ENCODE measurements at regions not wholly inside any gene's neighbourhood (a gene's known extent, or its start where the extent isn't known, plus 50 kb on each side); places are given as distances from the start of the nearest gene placed in this dataset.

DNA sequence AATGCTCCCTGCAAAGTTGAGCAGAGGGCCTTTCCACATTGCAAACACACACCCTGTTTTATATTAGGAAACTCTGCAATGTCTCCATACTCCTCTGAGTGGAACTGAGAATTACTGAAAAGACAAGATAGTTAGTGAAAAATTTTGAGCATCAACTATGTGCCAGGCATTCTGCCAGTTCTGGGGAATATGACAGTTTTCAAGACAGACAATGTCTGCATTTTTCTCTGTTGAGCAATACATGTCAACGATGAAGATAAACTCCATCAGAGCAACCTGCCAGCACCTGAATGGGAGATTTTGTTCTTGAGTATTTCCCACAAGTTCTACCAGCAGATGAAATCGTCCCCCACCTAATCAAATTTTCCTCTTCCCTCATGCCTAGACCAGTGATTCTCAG lies 203.4 kb upstream of the BMPER start:
- DNase-seq = no peak

- DNase-seq = no peak
These were observed 202.8 kb upstream of the BMPER start for GRCh38 chr7:33702514-33703054.

DNA sequence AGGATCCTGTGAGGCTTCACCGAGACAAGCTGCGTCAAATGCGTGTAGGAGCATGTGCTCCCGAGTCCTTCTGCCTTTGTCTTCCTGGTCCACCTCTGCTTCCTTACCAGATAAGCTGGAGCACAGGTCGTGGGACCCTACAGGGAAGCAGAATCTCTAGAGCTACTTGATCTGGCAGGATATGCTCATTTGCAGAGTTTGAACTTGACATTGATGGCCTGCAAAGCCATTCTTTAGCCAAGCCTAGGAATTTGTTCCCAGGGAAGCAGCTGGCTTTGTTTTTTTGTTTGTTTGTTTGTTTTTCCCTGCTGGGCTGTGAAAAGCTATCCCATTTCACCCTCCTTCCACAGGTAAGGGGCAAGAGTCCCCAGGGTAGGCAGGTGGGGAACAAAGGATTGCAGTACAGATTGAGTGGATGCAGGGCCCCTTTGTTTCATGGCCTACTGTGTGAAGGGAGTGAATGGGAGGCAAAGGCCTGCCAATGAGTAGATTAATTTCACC lies 200.0 kb upstream of the BMPER start:
- no peak for DNase-seq

- no peak for DNase-seq
These were observed 199.2 kb upstream of the BMPER start for GRCh38 chr7:33706186-33706585.

DNA sequence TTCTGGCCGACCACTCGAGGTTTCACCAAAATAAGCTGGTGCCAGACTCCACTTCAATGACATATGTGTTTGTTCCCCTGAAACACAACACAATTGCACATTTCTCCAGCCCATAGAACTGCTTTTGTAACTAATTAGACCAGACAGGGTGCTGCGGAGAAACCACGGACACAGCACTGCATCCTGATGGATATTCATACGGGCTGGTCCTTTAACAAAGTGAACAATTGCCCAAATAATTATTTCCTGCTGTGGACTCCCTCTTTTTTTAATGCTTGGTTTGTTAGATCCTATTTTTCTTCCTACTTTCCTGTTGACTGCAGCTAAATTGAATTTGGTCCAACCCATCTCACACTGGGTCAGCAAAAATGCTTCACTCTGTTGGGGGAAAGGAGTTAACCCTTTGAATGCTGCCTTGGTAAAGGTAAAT lies 198.6 kb upstream of the BMPER start:
- no peak for DNase-seq

GRCh38 chr7:33707427-33707826 lies 197.9 kb upstream of the BMPER start:
- no peak for DNase-seq

- DNase-seq = no peak
These were observed 194.7 kb upstream of the BMPER start for GRCh38 chr7:33710608-33711007.

DNA sequence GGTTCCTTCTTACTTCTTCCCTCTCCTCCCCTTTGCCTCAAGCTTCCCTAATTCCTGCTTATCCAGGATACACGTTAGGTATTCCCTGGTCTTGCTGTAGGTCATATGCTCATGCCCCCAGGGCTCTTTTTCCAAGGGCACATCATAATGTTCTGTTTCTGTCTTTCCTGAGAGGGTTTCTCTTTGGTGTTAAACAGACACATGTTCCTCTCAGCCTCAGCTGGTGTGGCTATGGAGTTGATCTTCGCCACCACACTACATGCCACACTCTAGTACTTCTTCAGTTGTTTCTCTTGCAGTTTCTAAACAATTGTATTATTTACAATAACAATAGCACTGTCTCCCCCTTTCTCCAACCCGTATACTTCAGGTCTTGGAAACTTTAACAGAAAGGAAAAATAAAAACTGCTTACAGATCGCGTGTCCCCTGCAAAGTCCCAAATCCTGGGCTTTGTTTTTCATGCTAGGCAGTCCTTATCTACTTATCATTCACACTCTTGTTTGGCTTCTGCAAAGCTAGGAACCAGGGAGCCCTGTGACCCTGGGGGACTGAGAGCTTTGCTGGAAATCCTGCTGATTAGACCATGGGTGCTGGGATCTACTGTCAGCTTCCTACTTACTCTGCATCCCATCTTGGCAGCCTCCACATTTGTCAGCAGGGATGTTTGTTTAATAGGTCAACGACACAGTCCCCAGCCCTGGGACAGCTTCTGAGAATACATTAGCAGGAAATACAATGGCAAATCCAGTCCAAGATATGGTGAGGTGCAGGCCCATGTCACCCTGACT lies 193.9 kb upstream of the BMPER start:
- DNase-seq = no peak

GRCh38 chr7:33712020-33712414 lies 193.3 kb upstream of the BMPER start:
- no peak for DNase-seq

DNA sequence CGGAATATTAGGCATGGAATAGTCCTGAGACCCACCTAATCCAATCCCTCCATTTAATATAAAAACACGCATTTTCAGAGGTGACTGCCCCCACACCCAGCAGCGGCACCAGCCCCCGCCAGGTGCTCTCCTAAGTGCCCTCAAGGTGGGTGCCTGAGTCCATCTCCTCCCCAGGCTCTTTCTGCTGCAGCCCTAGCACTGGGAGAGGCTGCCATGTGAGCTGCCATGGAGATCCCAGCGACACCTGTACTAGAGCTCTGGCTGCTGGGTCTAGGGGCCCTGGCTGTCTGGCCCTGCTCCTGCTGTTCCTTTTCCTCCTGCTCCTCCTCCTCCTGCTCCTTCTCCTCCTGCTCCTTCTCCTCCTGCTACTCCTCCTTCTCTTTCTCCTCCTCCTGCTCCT lies 191.1 kb upstream of the BMPER start:
- no peak for DNase-seq

- peak; percentile 12 for DNase-seq
These were observed 188.5 kb upstream of the BMPER start for GRCh38 chr7:33716581-33717477.

DNA sequence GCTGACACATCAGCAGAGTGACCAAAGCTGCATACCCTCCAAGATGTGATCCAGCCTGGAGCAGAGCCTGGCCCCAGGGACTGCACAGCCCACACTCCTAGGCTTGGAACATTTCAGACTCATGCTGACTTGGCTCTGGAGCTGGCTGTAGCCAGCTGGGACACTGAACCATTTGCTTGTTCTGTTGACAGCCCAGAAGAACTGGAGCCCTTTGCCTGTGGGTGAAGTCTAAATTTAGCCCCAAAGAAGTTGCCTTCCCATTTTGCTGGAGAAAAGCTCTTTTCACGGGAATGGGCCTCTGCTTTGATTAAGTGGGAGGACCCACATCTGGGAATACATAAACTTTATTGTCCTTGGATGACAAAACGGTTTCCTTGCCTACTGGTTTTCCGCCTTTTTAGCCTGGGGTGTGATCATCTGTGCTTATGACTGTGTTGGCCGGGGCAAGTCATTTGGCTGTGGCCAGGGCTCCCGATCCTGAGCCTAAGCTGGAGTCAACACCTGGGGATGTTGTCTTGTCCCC lies 186.2 kb upstream of the BMPER start:
- DNase-seq = no peak

- no peak for DNase-seq
These were observed 185.2 kb upstream of the BMPER start for GRCh38 chr7:33720139-33720538.

- DNase-seq = no peak
These were observed 184.5 kb upstream of the BMPER start for GRCh38 chr7:33720870-33721269.

- no peak for DNase-seq
These were observed 183.4 kb upstream of the BMPER start for GRCh38 chr7:33721895-33722294.

- no peak for DNase-seq
These were observed 182.8 kb upstream of the BMPER start for GRCh38 chr7:33722383-33723101.

DNA sequence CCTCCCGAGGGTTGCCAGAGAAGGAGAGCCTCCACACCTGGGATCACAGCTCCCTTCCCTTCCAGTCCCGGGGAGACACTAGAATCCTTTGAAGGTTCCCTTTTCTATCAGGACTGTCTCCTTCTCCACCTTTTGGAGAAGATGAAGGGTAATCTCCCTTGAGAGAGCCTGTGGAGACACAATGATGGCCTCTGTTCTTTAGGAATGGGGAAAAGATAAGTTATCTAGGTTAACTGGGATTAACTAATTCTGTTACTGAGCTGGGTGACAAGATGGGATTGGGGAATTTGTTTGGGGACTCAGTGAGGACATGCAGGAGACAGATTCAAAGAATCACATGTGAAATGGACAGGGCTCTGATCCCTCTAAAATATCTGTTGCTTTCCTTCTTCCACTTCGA lies 181.1 kb upstream of the BMPER start:
- DNase-seq = no peak

- no peak for DNase-seq
These were observed 180.0 kb upstream of the BMPER start for GRCh38 chr7:33725111-33726025.

- no peak for DNase-seq
These were observed 178.8 kb upstream of the BMPER start for GRCh38 chr7:33726582-33726981.

DNA sequence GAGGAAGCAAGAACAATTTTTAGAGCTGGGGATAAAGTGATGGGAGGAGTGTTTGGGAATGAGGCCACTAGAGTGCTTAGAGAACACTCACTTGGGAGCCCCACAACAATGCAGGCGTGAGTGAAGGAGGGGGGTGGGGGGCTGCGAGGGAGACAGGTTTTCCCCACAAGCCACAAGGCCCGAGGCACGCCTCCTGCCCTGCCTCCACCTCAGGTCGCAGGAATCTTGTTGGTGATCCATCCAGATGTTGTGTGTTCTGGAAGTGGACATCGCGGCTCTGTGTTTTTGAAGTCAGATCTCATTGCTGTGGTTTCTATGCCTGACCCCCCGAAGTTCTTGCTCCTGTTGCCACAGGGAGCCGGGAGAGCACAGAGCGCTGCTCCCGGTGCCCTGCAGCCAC lies 178.0 kb upstream of the BMPER start:
- no peak for DNase-seq

DNA sequence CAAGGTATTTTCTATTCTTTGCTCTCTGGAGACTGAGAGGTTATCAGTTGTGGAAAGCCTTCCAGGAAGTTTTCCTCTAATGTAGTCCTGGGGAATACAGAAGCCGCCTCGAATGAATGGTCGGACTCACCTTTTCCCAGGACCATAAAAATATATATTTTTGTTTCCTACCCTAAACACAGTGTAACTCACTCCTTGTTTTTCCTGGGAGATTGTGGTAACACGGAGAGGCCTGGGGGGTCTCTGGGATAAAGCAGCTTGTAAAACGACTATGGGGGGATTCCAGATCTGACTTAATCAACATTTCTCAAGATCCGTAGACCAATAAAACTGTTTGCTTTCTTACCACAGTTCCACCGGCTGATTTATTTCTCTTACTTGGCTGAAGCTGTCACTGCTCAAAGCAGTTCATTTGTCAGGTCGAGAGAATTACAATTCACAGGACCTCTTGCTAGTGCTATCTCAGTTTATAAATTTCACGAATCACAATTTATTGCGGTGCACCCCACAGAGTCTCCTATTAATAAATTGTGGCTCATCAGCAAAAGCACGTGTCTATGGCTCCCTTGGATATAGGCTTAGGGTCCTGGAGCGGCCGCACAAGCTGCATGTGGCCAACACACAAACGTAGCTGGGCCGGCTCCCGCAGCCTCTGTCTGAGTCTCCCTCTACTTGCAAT lies 176.3 kb upstream of the BMPER start:
- no peak for DNase-seq
